NCI-H82 treated with DMSO at 0.1 percent for 48 hours (cell line): ENCODE measurements at regions not wholly inside any gene's neighbourhood (a gene's known extent, or its start where the extent isn't known, plus 50 kb on each side); places are given as distances from the start of the nearest gene placed in this dataset.
A peak's percentile ranks its signal among the peaks of the same experiment; 100 is the strongest.

Experiments used
- DNase-seq: peaks from one replicate; lab custom pipeline; 2025; ENCODE audit not compliant: unreplicated experiment; lab: John Stamatoyannopoulos, UW

GRCh38 chr15:48038221-48038620 lies 82.6 kb upstream of the SLC24A5 start:
- no peak for DNase-seq

DNA sequence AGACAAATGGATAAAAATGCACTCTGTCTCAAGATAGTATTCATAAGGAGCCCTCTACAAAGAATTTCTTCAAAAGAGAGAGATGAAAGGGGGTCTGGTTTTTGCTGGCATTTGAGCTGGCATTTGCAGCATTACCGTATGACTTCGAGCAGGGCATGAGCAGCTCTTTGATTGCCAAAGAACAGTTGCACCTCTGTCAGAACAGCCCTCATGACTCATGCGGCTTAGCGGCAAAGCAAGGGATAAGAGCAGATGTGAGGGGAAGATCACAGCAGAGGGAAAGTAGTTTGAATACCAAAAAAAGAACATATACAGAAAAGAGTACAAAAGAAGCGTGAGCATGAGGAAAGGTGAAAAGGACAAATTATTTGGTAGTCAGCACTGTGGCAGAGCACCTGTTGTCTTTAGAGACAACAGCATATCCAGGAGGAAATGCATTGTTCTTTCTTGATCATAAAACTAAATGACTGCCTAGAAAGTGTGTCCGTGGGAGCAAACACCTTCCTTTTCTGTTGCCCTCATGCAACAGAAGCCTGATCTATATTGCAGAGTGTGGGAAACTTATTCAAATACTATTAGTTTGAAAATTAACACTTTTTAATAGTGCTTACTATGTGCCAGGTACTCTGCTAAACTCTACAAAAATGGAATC lies 80.5 kb upstream of the SLC24A5 start:
- peak; percentile 55 for DNase-seq

GRCh38 chr15:48041454-48041853 lies 79.3 kb upstream of the SLC24A5 start:
- DNase-seq, result no peak

- DNase-seq, result no peak
Measured at GRCh38 chr15:48046813-48047438, 73.9 kb upstream of the SLC24A5 start.

- no peak for DNase-seq
Measured at GRCh38 chr15:48049736-48050135, 71.1 kb upstream of the SLC24A5 start.

DNA sequence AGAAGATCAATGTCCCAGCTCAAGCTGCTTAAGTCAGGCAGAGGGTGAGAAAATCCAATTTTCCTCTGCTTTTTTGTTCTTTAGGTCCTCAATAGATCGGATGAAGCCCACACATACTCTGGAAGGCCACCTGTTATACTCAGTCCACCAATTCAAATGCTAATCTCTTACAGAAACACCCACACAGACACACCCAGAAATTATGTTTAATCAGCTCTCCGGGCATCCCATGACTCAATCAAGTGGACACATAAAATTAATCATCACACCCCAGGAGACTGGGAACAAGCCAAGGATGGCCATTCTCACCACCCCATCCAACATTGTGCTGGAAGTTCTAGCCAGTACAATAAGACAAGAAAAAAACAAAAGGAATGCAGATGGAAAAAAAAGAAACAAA lies 67.8 kb upstream of the SLC24A5 start:
- DNase-seq, result peak; percentile 99

DNA sequence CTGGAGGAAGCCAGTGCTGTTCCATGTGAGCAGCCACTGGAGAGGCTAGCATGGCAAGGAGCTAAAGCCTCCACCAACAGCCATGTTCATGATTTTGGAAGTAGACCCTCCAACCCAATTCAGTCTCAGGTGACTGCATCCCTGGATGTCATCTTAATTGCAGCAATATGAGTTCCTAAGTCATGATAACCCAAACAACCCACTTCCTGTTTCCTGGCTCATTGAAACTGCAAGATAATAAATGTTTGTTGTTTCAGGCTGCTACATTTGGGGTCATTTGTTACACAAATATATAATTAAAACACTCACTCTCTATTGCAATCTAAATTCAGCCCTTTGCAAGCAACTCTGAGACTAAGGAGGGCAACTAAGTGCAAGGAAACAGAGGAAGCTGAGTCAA lies 62.4 kb upstream of the SLC24A5 start:
- no peak for DNase-seq

- no peak for DNase-seq
Measured at GRCh38 chr15:48059791-48060190, 61.0 kb upstream of the SLC24A5 start.

DNA sequence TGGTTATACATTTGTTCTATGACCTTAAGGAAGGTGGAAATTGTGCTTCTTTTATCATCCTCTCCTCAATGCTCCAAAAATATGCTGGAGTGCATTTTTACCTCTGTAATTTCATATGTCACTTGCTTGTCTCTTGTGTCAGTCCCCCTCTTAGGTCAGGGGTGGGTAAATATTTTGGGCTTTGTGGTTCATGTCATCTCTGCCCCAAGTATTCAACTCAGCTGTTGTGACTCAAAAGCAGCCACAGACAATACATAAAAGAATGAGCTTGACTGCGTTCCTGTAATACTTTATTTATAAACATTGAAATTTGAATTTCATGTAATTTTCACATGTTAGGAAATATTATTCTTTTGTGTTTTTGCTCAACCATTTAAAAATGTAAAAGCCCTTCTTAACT lies 60.4 kb upstream of the SLC24A5 start:
- DNase-seq, result no peak

- no peak for DNase-seq
Measured at GRCh38 chr15:48061605-48062004, 59.2 kb upstream of the SLC24A5 start.

DNA sequence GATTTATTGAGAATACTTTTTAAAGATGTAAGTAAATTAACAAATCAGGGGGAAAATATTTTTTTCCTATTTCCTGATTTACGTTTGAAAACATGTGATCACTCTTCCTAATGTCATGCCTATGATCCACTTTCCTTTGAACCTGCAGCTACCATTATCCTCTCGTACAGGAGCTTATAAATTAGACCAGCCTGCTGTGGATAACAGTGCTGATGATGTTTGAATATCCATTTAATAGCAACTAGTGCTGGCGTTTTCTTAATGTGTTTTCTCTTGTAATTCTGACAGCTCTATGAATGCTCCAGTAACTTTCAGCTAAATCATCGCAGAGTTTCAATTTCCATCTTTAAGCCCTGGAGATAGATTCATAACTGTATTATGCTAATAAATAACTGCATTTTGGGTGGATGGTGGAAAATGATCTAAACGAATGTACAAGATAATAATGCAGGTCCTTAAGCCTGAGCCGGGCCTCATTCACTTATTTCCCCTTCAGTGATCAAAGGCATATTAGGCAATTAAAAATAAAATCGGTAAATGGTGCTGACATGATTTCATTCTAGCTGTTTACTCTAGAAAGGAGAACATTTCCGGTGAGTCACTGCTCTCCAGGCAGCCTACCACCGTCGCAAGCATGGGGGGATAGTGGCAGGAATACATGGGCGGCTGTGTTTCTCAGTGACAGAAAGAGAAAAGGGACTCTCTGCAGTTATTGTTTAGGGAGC lies 58.5 kb upstream of the SLC24A5 start:
- DNase-seq, result peak; percentile 62

DNA sequence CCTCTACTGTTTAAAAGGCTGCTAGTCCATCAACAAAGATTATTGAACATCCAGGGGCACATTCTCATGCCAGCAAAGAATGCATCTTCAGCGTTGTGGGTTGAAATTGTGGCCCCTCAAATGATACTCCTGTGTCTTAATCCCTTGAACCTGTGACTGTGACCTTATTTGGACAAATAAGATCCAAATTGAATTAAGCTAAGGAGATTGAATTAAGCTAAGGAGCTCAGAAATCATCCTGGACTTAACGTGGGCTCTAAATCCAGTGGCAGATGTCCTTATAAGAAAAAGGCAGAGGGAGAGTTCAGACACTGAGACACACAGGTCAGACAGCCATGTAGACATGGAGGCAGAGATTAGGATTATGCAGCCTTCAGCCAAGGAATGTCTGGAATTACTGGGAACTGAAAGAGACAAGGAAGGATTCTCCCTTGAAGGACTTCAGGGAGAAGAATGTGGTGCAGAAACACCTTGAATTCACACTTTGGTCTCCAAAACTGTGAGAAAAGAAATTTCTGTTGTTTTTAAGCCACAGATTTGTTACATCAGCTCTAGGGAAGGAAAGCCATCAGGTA lies 57.3 kb upstream of the SLC24A5 start:
- peak; percentile 100 for DNase-seq

DNA sequence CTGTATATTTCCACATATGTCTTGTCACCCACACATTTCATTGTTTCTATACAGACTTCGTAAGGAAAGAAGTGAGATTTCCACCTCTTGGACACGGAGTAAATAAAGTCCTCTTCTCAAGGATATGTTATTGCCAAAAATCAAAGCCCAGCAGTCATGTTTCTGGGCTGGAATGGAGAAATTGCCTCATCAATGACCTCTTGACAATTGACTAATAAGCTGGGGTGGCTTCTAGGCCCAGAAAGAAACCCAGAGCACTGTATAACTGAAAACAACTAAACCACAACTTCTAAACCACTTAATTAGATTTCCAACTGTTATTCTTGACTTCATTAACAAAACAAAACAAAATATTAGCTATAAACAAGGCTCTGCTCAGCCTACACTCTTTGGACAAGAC lies 56.4 kb upstream of the SLC24A5 start:
- DNase-seq, result no peak

- no peak for DNase-seq
Measured at GRCh38 chr15:48066456-48066855, 54.3 kb upstream of the SLC24A5 start.
